CD14-positive monocyte (primary cell): ENCODE measurements at regions not wholly inside any gene's neighbourhood (a gene's known extent, or its start where the extent isn't known, plus 50 kb on each side); places are given as distances from the start of the nearest gene placed in this dataset.

ENCODE experiments used
- DNase-seq, 3 donors: peaks; one replicate each; pipeline ENCODE4 v3.0.0-alpha.2; 2011 to 2022
- H2AFZ ChIP-seq: 2 replicates; pipeline ENCODE4 v1.6.0; 2012; ENCODE audit warnings: mild to moderate bottlenecking, low read depth, low read length, inconsistent platforms; ENCODE audit not compliant: insufficient read depth, poor library complexity, severe bottlenecking
- H3K27ac ChIP-seq, 2 donors: 1 replicate in 1 of 2; 2 replicates in 1 of 2; pipeline ENCODE4 v1.5.1; 2012 to 2013; ENCODE audit warnings: low read length in 2 of 2, control low read depth in 1 of 2, inconsistent platforms in 1 of 2, low read depth in 1 of 2, mild to moderate bottlenecking in 1 of 2
- H3K27me3 ChIP-seq, 2 donors: one replicate each; pipeline versions ENCODE4 v1.6.0 to v1.6.1; 2011 to 2013; ENCODE audit warnings: low read length in 2 of 2; ENCODE audit not compliant: control insufficient read depth in 2 of 2, insufficient read depth in 2 of 2
- H3K36me3 ChIP-seq, 2 donors: replicated peaks in 1 of 2; 1 replicate in 1 of 2; 2 replicates in 1 of 2; pipeline versions ENCODE4 v1.5.1 to v1.6.1; 2012 to 2013; ENCODE audit warnings: low read length in 2 of 2, control low read depth in 1 of 2, inconsistent platforms in 1 of 2, mild to moderate bottlenecking in 1 of 2; ENCODE audit not compliant: insufficient read depth in 2 of 2, control insufficient read depth in 1 of 2
- H3K4me1 ChIP-seq, 2 donors: 1 replicate in 1 of 2; 2 replicates in 1 of 2; pipeline versions ENCODE4 v1.5.1 to v1.6.1; 2012 to 2013; ENCODE audit warnings: low read length in 2 of 2, control low read depth in 1 of 2, inconsistent platforms in 1 of 2, mild to moderate bottlenecking in 1 of 2, moderate library complexity in 1 of 2; ENCODE audit not compliant: insufficient read depth in 2 of 2, control insufficient read depth in 1 of 2
- H3K4me2 ChIP-seq: replicated peaks from 2 replicates; pipeline ENCODE3; 2012; ENCODE audit warnings: low read length, moderate library complexity, mild to moderate bottlenecking; ENCODE audit not compliant: poor library complexity, severe bottlenecking; ENCODE audit errors: extremely low read depth
- H3K4me3 ChIP-seq, 3 experiments: fragments of 200-600 bp in 1 of 3; sonication (generic) in 1 of 3; replicated peaks in 1 of 3; 1 replicate in 2 of 3; 2 replicates in 1 of 3; pipeline ENCODE4 v1.5.1; 2011 to 2013; ENCODE audit warnings: low read length in 3 of 3, mild to moderate bottlenecking in 3 of 3, control low read depth in 2 of 3, low read depth in 2 of 3, inconsistent platforms in 1 of 3, moderate library complexity in 1 of 3
- H3K79me2 ChIP-seq: 2 replicates; pipeline ENCODE4 v1.6.0; 2012; ENCODE audit warnings: mild to moderate bottlenecking, control low read depth, inconsistent platforms, low read length, moderate library complexity; ENCODE audit not compliant: insufficient read depth
- H3K9ac ChIP-seq: 2 replicates; pipeline ENCODE4 v1.6.0; 2017; ENCODE audit warnings: low read length, mild to moderate bottlenecking; ENCODE audit not compliant: insufficient read depth, poor library complexity, severe bottlenecking
- H3K9me3 ChIP-seq, 2 donors: replicated peaks in 1 of 2; 1 replicate in 1 of 2; 2 replicates in 1 of 2; pipeline versions ENCODE4 v1.5.1 to v1.6.1; 2012 to 2013; ENCODE audit warnings: low read length in 2 of 2, control low read depth in 1 of 2; ENCODE audit not compliant: control insufficient read depth in 1 of 2, insufficient read depth in 1 of 2
- H4K20me1 ChIP-seq: 2 replicates; pipeline ENCODE4 v1.6.0; 2012; ENCODE audit warnings: mild to moderate bottlenecking, low read length, control low read depth, moderate library complexity; ENCODE audit not compliant: insufficient read depth
- H3K27ac Mint-ChIP-seq, 7 donors: one replicate each; pipeline ENCODE4 v1.8.0; 2020; ENCODE audit warnings: mild to moderate bottlenecking in 7 of 7, mixed read lengths in 7 of 7, moderate library complexity in 6 of 7, inconsistent platforms in 2 of 7
- H3K27me3 Mint-ChIP-seq, 3 donors: one replicate each; pipeline ENCODE4 v1.8.0; 2021 to 2022; ENCODE audit warnings: low read depth in 3 of 3, mild to moderate bottlenecking in 3 of 3, mixed read lengths in 3 of 3, moderate library complexity in 3 of 3, inconsistent platforms in 1 of 3
- H3K36me3 Mint-ChIP-seq, 2 donors: one replicate each; pipeline ENCODE4 v1.8.0; 2020; ENCODE audit warnings: mixed read lengths in 2 of 2, inconsistent platforms in 1 of 2, mild to moderate bottlenecking in 1 of 2
- H3K4me1 Mint-ChIP-seq: one replicate; pipeline ENCODE4 v1.8.0; 2020; ENCODE audit warnings: mild to moderate bottlenecking, mixed read lengths
- H3K4me3 Mint-ChIP-seq, 2 donors: one replicate each; pipeline ENCODE4 v1.8.0; 2020; ENCODE audit warnings: mild to moderate bottlenecking in 2 of 2, mixed read lengths in 2 of 2, moderate library complexity in 1 of 2
- H3K9me3 Mint-ChIP-seq, 7 donors: one replicate each; pipeline ENCODE4 v1.8.0; 2020 to 2022; ENCODE audit warnings: mixed read lengths in 7 of 7, mild to moderate bottlenecking in 6 of 7, moderate library complexity in 6 of 7, inconsistent platforms in 2 of 7
- WGBS: methylation state at CpG from one replicate; pipeline ENCODE4 v1.1.5; 2013; ENCODE audit warnings: missing lambda C conversion rate; ENCODE audit not compliant: insufficient coverage; 5-methylcytosine and 5-hydroxymethylcytosine counted together
- intact Hi-C, 2 donors: fragments of 100-400 bp; cut with micrococcal nuclease; formaldehyde crosslinking; loops; one replicate each; pipeline versions ENCODE4 v1.15.0 to v1.15.1; 2023
- TF ChIP-seq, protein P1 (sequence below): fragments of 200-600 bp; IDR thresholded peaks from one replicate; pipeline ENCODE4 v1.8.0; 2022; ENCODE audit warnings: antibody characterized with exemption, mild to moderate bottlenecking

GRCh38 chr12:124169577-124170284 lies 125.2 kb upstream of the RFLNA start:
- Mint-ChIP-seq H3K9me3 (peaks cover 21 to 37% (median 35%) of the 10 kb centered on the region in 7 donors), H3K27me3 (peaks cover 0 to 17% (median 2%) of the 10 kb centered on the region in 3 donors), H3K27ac (peak overlapping the region in 1 of 7 donors; percentile 3), H3K4me3 (no peak overlapping the region), H3K36me3 (peaks cover 1 to 4% of the 10 kb centered on the region in 2 donors), H3K4me1 (peaks cover 38% of the 10 kb centered on the region)
- Histone ChIP-seq H4K20me1 (no peaks in the 10 kb centered on the region), H3K27me3 (no peaks in the 10 kb centered on the region), H3K27ac (no peak overlapping the region), H3K9ac (no peak overlapping the region), H3K4me1 (peaks cover 21 to 28% of the 10 kb centered on the region in 2 donors), H2AFZ (no peak overlapping the region), H3K4me2 (no peak overlapping the region), H3K36me3 (no peaks in the 10 kb centered on the region), H3K4me3 (no peak overlapping the region), H3K9me3 (peaks cover 17 to 34% of the 10 kb centered on the region in 2 donors), H3K79me2 (no peaks in the 10 kb centered on the region)
- intact Hi-C loops: no loop called here
- 100% methylated on average over 1 of the region's 4 CpGs for WGBS
- TF ChIP-seq, protein P1, sequence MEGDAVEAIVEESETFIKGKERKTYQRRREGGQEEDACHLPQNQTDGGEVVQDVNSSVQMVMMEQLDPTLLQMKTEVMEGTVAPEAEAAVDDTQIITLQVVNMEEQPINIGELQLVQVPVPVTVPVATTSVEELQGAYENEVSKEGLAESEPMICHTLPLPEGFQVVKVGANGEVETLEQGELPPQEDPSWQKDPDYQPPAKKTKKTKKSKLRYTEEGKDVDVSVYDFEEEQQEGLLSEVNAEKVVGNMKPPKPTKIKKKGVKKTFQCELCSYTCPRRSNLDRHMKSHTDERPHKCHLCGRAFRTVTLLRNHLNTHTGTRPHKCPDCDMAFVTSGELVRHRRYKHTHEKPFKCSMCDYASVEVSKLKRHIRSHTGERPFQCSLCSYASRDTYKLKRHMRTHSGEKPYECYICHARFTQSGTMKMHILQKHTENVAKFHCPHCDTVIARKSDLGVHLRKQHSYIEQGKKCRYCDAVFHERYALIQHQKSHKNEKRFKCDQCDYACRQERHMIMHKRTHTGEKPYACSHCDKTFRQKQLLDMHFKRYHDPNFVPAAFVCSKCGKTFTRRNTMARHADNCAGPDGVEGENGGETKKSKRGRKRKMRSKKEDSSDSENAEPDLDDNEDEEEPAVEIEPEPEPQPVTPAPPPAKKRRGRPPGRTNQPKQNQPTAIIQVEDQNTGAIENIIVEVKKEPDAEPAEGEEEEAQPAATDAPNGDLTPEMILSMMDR: no peak
- DNase-seq: no peak

GRCh38 chr12:124170760-124171159 lies 124.1 kb upstream of the RFLNA start:
- intact Hi-C loops: no loop called here

More at GRCh38 chr12:124170760-124171159, 124.1 kb upstream of the RFLNA start:
- no peak overlapping the region for H3K27ac ChIP-seq
- Mint-ChIP-seq H3K4me3 (peak overlapping the region in 1 of 2 donors; percentile 49), H3K27me3 (peaks cover 3 to 17% (median 5%) of the 10 kb centered on the region in 3 donors), H3K9me3 (peaks cover 12 to 27% (median 25%) of the 10 kb centered on the region in 7 donors), H3K4me1 (peaks cover 38% of the 10 kb centered on the region), H3K27ac (peak overlapping the region in 6 of 7 donors; percentile 42 to 84 (median 76)), H3K36me3 (peaks cover 1 to 4% of the 10 kb centered on the region in 2 donors)
- H3K4me3 ChIP-seq: no peak overlapping the region
- DNase-seq: no peak
- no peaks in the 10 kb centered on the region for H4K20me1 ChIP-seq
- 94% methylated on average over 5 of the region's 5 CpGs for WGBS
- H3K27me3 ChIP-seq: no peaks in the 10 kb centered on the region
- peaks cover 21 to 28% of the 10 kb centered on the region in 2 donors for H3K4me1 ChIP-seq
- H3K36me3 ChIP-seq: no peaks in the 10 kb centered on the region
- no peak overlapping the region for H3K4me2 ChIP-seq
- no peak overlapping the region for H2AFZ ChIP-seq
- H3K9ac ChIP-seq: no peak overlapping the region
- H3K79me2 ChIP-seq: no peaks in the 10 kb centered on the region
- peaks cover 12 to 28% of the 10 kb centered on the region in 2 donors for H3K9me3 ChIP-seq
- TF ChIP-seq, protein P1: no peak
